Stomach (tissue), 4 donors: ENCODE measurements at regions not wholly inside any gene's neighbourhood (a gene's known extent, or its start where the extent isn't known, plus 50 kb on each side); places are given as distances from the start of the nearest gene placed in this dataset.

Experiments used
- EP300 ChIP-seq: sonication (generic); formaldehyde crosslinking; IDR thresholded peaks from one replicate; pipeline ENCODE4 v1.6.1; 2017; ENCODE audit warnings: antibody characterized with exemption
- POLR2A ChIP-seq, 4 donors: fragments of 450-650 bp; IDR thresholded peaks; one replicate each; pipeline ENCODE4 v1.6.1; 2016; ENCODE audit warnings: antibody characterized with exemption in 4 of 4, control low read depth in 2 of 4, mild to moderate bottlenecking in 1 of 4, moderate library complexity in 1 of 4

GRCh38 chr11:11770921-11771486 is 70.8 kb upstream of the USP47 start:
- TF ChIP-seq POLR2A (IDR thresholded peaks at IDR 0.05) (no peak), EP300 (no peak)
